ENCODE measurements at regions not wholly inside any gene's neighbourhood (a gene's known extent, or its start where the extent isn't known, plus 50 kb on each side); places are given as distances from the start of the nearest gene placed in this dataset.
"Not testable (repeated sequence)": the region's sequence is repeated elsewhere in the genome, so short reads cannot be mapped to it uniquely, and the experiment has no call there.

GRCh38 chr3:67200618-67201017 lies 202.5 kb downstream of the KBTBD8 start:
- H3K36me3 Mint-ChIP-seq (ENCODE audit: low read depth) = no peaks in the 10 kb centered on the region
- no peak overlapping the region for H3K4me3 Mint-ChIP-seq
- no peak for DNase-seq
- H3K9me3 Mint-ChIP-seq = no peaks in the 10 kb centered on the region
- no peaks in the 10 kb centered on the region for H3K27me3 Mint-ChIP-seq
- no peaks in the 10 kb centered on the region for H3K4me1 Mint-ChIP-seq (ENCODE audit: low read depth)
- H3K27ac Mint-ChIP-seq = no peak overlapping the region

GRCh38 chr3:67201026-67201425 lies 202.9 kb downstream of the KBTBD8 start:
- no peaks in the 10 kb centered on the region for H3K27me3 Mint-ChIP-seq
- DNase-seq = no peak
- no peaks in the 10 kb centered on the region for H3K36me3 Mint-ChIP-seq (ENCODE audit: low read depth)
- no peaks in the 10 kb centered on the region for H3K9me3 Mint-ChIP-seq
- no peak overlapping the region for H3K27ac Mint-ChIP-seq
- no peaks in the 10 kb centered on the region for H3K4me1 Mint-ChIP-seq (ENCODE audit: low read depth)
- H3K4me3 Mint-ChIP-seq = no peak overlapping the region

- Mint-ChIP-seq H3K9me3 (no peaks in the 10 kb centered on the region), H3K27me3 (no peaks in the 10 kb centered on the region), H3K4me3 (no peak overlapping the region), H3K36me3 (ENCODE audit: low read depth) (no peaks in the 10 kb centered on the region), H3K27ac (no peak overlapping the region), H3K4me1 (ENCODE audit: low read depth) (no peaks in the 10 kb centered on the region)
- DNase-seq = no peak
Observed at GRCh38 chr3:67202053-67202452, 203.9 kb downstream of the KBTBD8 start.

GRCh38 chr3:67204951-67205350 lies 206.8 kb downstream of the KBTBD8 start:
- H3K4me3 Mint-ChIP-seq = no peak overlapping the region
- no peak overlapping the region for H3K27ac Mint-ChIP-seq
- H3K9me3 Mint-ChIP-seq = no peaks in the 10 kb centered on the region
- H3K4me1 Mint-ChIP-seq (ENCODE audit: low read depth) = no peaks in the 10 kb centered on the region
- no peak for DNase-seq
- no peaks in the 10 kb centered on the region for H3K27me3 Mint-ChIP-seq
- no peaks in the 10 kb centered on the region for H3K36me3 Mint-ChIP-seq (ENCODE audit: low read depth)

- Mint-ChIP-seq H3K4me3 (no peak overlapping the region), H3K9me3 (no peaks in the 10 kb centered on the region), H3K4me1 (ENCODE audit: low read depth) (no peaks in the 10 kb centered on the region), H3K36me3 (ENCODE audit: low read depth) (no peaks in the 10 kb centered on the region), H3K27ac (no peak overlapping the region), H3K27me3 (no peaks in the 10 kb centered on the region)
- DNase-seq = no peak
Observed at GRCh38 chr3:67215690-67216089, 217.6 kb downstream of the KBTBD8 start.

GRCh38 chr3:67227030-67227429 lies 228.9 kb downstream of the KBTBD8 start:
- H3K4me1 Mint-ChIP-seq (ENCODE audit: low read depth) = no peaks in the 10 kb centered on the region
- H3K36me3 Mint-ChIP-seq (ENCODE audit: low read depth) = no peaks in the 10 kb centered on the region
- no peak overlapping the region for H3K27ac Mint-ChIP-seq
- H3K9me3 Mint-ChIP-seq = no peaks in the 10 kb centered on the region
- H3K4me3 Mint-ChIP-seq = no peak overlapping the region
- no peaks in the 10 kb centered on the region for H3K27me3 Mint-ChIP-seq
- DNase-seq = no peak

- no peaks in the 10 kb centered on the region for H3K9me3 Mint-ChIP-seq
- H3K4me3 Mint-ChIP-seq = no peak overlapping the region
- H3K27me3 Mint-ChIP-seq = no peaks in the 10 kb centered on the region
- H3K4me1 Mint-ChIP-seq (ENCODE audit: low read depth) = no peaks in the 10 kb centered on the region
- no peaks in the 10 kb centered on the region for H3K36me3 Mint-ChIP-seq (ENCODE audit: low read depth)
- no peak overlapping the region for H3K27ac Mint-ChIP-seq
- DNase-seq = no peak
Observed at GRCh38 chr3:67228136-67228535, 230.0 kb downstream of the KBTBD8 start.

GRCh38 chr3:67232642-67233041 lies 234.5 kb downstream of the KBTBD8 start:
- H3K36me3 Mint-ChIP-seq (ENCODE audit: low read depth) = no peaks in the 10 kb centered on the region
- no peak for DNase-seq
- no peaks in the 10 kb centered on the region for H3K9me3 Mint-ChIP-seq
- no peak overlapping the region for H3K27ac Mint-ChIP-seq
- no peaks in the 10 kb centered on the region for H3K4me1 Mint-ChIP-seq (ENCODE audit: low read depth)
- H3K4me3 Mint-ChIP-seq = no peak overlapping the region
- no peaks in the 10 kb centered on the region for H3K27me3 Mint-ChIP-seq

GRCh38 chr3:67239353-67239752 lies 241.2 kb downstream of the KBTBD8 start:
- Mint-ChIP-seq H3K27ac (no peak overlapping the region), H3K4me3 (no peak overlapping the region), H3K36me3 (ENCODE audit: low read depth) (no peaks in the 10 kb centered on the region), H3K4me1 (ENCODE audit: low read depth) (no peaks in the 10 kb centered on the region), H3K9me3 (no peaks in the 10 kb centered on the region), H3K27me3 (no peaks in the 10 kb centered on the region)
- no peak for DNase-seq

GRCh38 chr3:67241084-67241483 lies 243.0 kb downstream of the KBTBD8 start:
- no peak overlapping the region for H3K4me3 Mint-ChIP-seq
- no peaks in the 10 kb centered on the region for H3K9me3 Mint-ChIP-seq
- H3K4me1 Mint-ChIP-seq (ENCODE audit: low read depth) = no peaks in the 10 kb centered on the region
- H3K27me3 Mint-ChIP-seq = no peaks in the 10 kb centered on the region
- H3K36me3 Mint-ChIP-seq (ENCODE audit: low read depth) = no peaks in the 10 kb centered on the region
- H3K27ac Mint-ChIP-seq = no peak overlapping the region
- DNase-seq = no peak

GRCh38 chr3:67244130-67244529 lies 246.0 kb downstream of the KBTBD8 start:
- H3K27me3 Mint-ChIP-seq = no peaks in the 10 kb centered on the region
- no peaks in the 10 kb centered on the region for H3K9me3 Mint-ChIP-seq
- no peak for DNase-seq
- H3K4me3 Mint-ChIP-seq = no peak overlapping the region
- H3K27ac Mint-ChIP-seq = no peak overlapping the region
- no peaks in the 10 kb centered on the region for H3K36me3 Mint-ChIP-seq (ENCODE audit: low read depth)
- no peaks in the 10 kb centered on the region for H3K4me1 Mint-ChIP-seq (ENCODE audit: low read depth)

GRCh38 chr3:67245545-67245944 lies 247.4 kb downstream of the KBTBD8 start:
- H3K9me3 Mint-ChIP-seq = no peaks in the 10 kb centered on the region
- no peak for DNase-seq
- H3K27me3 Mint-ChIP-seq = no peaks in the 10 kb centered on the region
- no peaks in the 10 kb centered on the region for H3K4me1 Mint-ChIP-seq (ENCODE audit: low read depth)
- no peak overlapping the region for H3K27ac Mint-ChIP-seq
- H3K36me3 Mint-ChIP-seq (ENCODE audit: low read depth) = no peaks in the 10 kb centered on the region
- H3K4me3 Mint-ChIP-seq = no peak overlapping the region

- H3K9me3 Mint-ChIP-seq = peaks cover 2% of the 10 kb centered on the region
- H3K36me3 Mint-ChIP-seq (ENCODE audit: low read depth) = no peaks in the 10 kb centered on the region
- no peak overlapping the region for H3K4me3 Mint-ChIP-seq
- no peak overlapping the region for H3K27ac Mint-ChIP-seq
- H3K27me3 Mint-ChIP-seq = no peaks in the 10 kb centered on the region
- DNase-seq = no peak
- no peaks in the 10 kb centered on the region for H3K4me1 Mint-ChIP-seq (ENCODE audit: low read depth)
Observed at GRCh38 chr3:67248726-67249125, 250.6 kb downstream of the KBTBD8 start.

GRCh38 chr3:67252906-67253305 lies 254.8 kb downstream of the KBTBD8 start:
- not testable (repeated sequence) for H3K4me3 Mint-ChIP-seq; H3K27me3 Mint-ChIP-seq; H3K36me3 Mint-ChIP-seq (ENCODE audit: low read depth); H3K27ac Mint-ChIP-seq; H3K9me3 Mint-ChIP-seq; H3K4me1 Mint-ChIP-seq (ENCODE audit: low read depth); DNase-seq

GRCh38 chr3:67278015-67278618 lies 280.0 kb downstream of the KBTBD8 start:
- Mint-ChIP-seq H3K27me3 (peaks cover 2% of the 10 kb centered on the region), H3K27ac (no peak overlapping the region), H3K36me3 (ENCODE audit: low read depth) (no peaks in the 10 kb centered on the region), H3K9me3 (peaks cover 9% of the 10 kb centered on the region), H3K4me3 (no peak overlapping the region), H3K4me1 (ENCODE audit: low read depth) (no peaks in the 10 kb centered on the region)
- no peak for DNase-seq

GRCh38 chr3:67286586-67286985 lies 288.5 kb downstream of the KBTBD8 start:
- no peak for DNase-seq
- no peak overlapping the region for H3K4me3 Mint-ChIP-seq
- H3K27me3 Mint-ChIP-seq = no peaks in the 10 kb centered on the region

More at GRCh38 chr3:67286586-67286985, 288.5 kb downstream of the KBTBD8 start:
- peaks cover 14% of the 10 kb centered on the region for H3K9me3 Mint-ChIP-seq
- no peak overlapping the region for H3K27ac Mint-ChIP-seq
- H3K36me3 Mint-ChIP-seq (ENCODE audit: low read depth) = no peaks in the 10 kb centered on the region
- H3K4me1 Mint-ChIP-seq (ENCODE audit: low read depth) = peaks cover 6% of the 10 kb centered on the region

All from activated T-cell treated with anti-CD3 and anti-CD28 coated beads, Interleukin-2, amount 50 U/mL, for 24 hours (primary cell).